WERI-Rb-1 (cell line): ENCODE measurements at regions not wholly inside any gene's neighbourhood (a gene's known extent, or its start where the extent isn't known, plus 50 kb on each side); places are given as distances from the start of the nearest gene placed in this dataset.
"Not testable (repeated sequence)": the region's sequence is repeated elsewhere in the genome, so short reads cannot be mapped to it uniquely, and the experiment has no call there.

Source experiments
- DNase-seq: peaks from one replicate; pipeline ENCODE4 v3.0.0-alpha.2; 2020
- H3K27ac ChIP-seq: fragments of 250-450 bp; sonication (Bioruptor Pico); 2 replicates; pipeline ENCODE4 v1.5.1; 2020; ENCODE audit warnings: mild to moderate bottlenecking, moderate library complexity
- H3K27me3 ChIP-seq: fragments of 250-450 bp; sonication (Bioruptor Pico); 2 replicates; pipeline ENCODE4 v1.5.1; 2021; ENCODE audit warnings: mild to moderate bottlenecking, low read depth, moderate library complexity; ENCODE audit not compliant: insufficient read depth, severe bottlenecking
- H3K36me3 ChIP-seq: fragments of 250-450 bp; sonication (Bioruptor Pico); 2 replicates; pipeline ENCODE4 v1.5.1; 2020; ENCODE audit warnings: mild to moderate bottlenecking, moderate library complexity
- H3K4me3 ChIP-seq: 2 replicates; pipeline ENCODE4 v1.5.1; 2011; ENCODE audit warnings: low read depth, mild to moderate bottlenecking, control low read depth, low read length
- H3K9me3 ChIP-seq: fragments of 250-450 bp; sonication (Bioruptor Pico); 2 replicates; pipeline ENCODE4 v1.5.1; 2021; ENCODE audit warnings: mild to moderate bottlenecking, moderate library complexity; ENCODE audit not compliant: severe bottlenecking
- TF ChIP-seq, protein P1 (sequence below): IDR thresholded peaks from 2 replicates; pipeline ENCODE4 v1.5.1; 2011; ENCODE audit warnings: low read depth, mild to moderate bottlenecking, control low read depth, inconsistent platforms, low read length

- Histone ChIP-seq H3K27me3 (no peaks in the 10 kb centered on the region), H3K27ac (no peak overlapping the region), H3K4me3 (no peak overlapping the region), H3K9me3 (no peaks in the 10 kb centered on the region), H3K36me3 (no peaks in the 10 kb centered on the region)
- TF ChIP-seq, protein P1, sequence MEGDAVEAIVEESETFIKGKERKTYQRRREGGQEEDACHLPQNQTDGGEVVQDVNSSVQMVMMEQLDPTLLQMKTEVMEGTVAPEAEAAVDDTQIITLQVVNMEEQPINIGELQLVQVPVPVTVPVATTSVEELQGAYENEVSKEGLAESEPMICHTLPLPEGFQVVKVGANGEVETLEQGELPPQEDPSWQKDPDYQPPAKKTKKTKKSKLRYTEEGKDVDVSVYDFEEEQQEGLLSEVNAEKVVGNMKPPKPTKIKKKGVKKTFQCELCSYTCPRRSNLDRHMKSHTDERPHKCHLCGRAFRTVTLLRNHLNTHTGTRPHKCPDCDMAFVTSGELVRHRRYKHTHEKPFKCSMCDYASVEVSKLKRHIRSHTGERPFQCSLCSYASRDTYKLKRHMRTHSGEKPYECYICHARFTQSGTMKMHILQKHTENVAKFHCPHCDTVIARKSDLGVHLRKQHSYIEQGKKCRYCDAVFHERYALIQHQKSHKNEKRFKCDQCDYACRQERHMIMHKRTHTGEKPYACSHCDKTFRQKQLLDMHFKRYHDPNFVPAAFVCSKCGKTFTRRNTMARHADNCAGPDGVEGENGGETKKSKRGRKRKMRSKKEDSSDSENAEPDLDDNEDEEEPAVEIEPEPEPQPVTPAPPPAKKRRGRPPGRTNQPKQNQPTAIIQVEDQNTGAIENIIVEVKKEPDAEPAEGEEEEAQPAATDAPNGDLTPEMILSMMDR: no peak
- DNase-seq: no peak
These were observed 1193.4 kb downstream of the DSC3 start for GRCh38 chr18:29849144-29849543.

GRCh38 chr18:29841631-29842030 is 1200.9 kb downstream of the DSC3 start:
- DNase-seq: no peak
- TF ChIP-seq, protein P1: no peak
- H3K27ac ChIP-seq: no peak overlapping the region

GRCh38 chr18:29840089-29840488 is 1202.5 kb downstream of the DSC3 start:
- Histone ChIP-seq H3K4me3 (no peak overlapping the region), H3K36me3 (no peaks in the 10 kb centered on the region), H3K27ac (no peak overlapping the region), H3K27me3 (no peaks in the 10 kb centered on the region), H3K9me3 (no peaks in the 10 kb centered on the region)
- no peak for DNase-seq
- TF ChIP-seq, protein P1: no peak

More at GRCh38 chr18:29841631-29842030, 1200.9 kb downstream of the DSC3 start:
- Histone ChIP-seq H3K4me3 (no peak overlapping the region), H3K9me3 (no peaks in the 10 kb centered on the region), H3K36me3 (no peaks in the 10 kb centered on the region), H3K27me3 (no peaks in the 10 kb centered on the region)

GRCh38 chr18:29838961-29839360 is 1203.6 kb downstream of the DSC3 start:
- not testable (repeated sequence) for H3K27me3 ChIP-seq, H3K27ac ChIP-seq, H3K36me3 ChIP-seq, H3K4me3 ChIP-seq, H3K9me3 ChIP-seq, DNase-seq

DNA sequence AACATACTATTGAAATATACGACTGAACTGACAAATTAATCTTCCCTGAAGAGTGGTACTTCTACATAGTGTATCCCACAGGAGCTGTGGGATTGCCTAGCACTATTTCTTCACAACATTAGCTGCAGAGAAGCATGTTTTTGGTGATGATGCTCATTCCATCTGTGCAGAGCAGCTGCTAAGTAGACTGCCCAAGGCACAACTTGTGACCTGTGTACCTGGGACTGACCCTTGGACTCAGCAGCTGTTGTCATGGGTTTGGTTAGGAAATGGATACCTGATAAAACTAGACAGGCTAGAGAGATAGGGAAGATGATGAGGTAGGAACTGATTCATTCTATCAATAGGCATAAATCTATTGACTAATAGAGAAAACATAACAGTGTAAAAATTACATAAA is 1204.0 kb downstream of the DSC3 start:
- TF ChIP-seq, protein P1: no peak
- H3K27ac ChIP-seq: no peak overlapping the region
- no peaks in the 10 kb centered on the region for H3K9me3 ChIP-seq
- no peaks in the 10 kb centered on the region for H3K27me3 ChIP-seq
- H3K4me3 ChIP-seq: no peak overlapping the region
- H3K36me3 ChIP-seq: no peaks in the 10 kb centered on the region
- no peak for DNase-seq

DNA sequence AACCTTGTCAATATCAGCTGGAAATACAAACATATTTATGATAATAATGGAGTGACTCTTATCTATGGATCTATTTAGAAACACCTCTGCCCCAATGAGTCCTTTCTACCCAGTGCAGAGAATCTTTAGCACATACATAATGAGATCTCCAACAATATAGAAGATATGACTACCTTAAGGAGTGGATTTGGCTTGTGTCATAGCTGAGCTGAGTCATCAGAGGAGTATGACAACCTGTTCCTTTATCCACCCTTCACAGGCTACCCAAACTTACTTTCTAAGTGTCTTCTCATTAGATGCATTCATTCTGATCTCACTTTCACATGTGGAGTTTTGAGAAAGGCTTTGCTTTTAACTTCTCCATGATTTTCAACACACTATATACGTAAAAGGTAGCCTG is 1218.9 kb downstream of the DSC3 start:
- DNase-seq: no peak
- Histone ChIP-seq H3K36me3 (no peaks in the 10 kb centered on the region), H3K4me3 (no peak overlapping the region), H3K27ac (no peak overlapping the region), H3K27me3 (no peaks in the 10 kb centered on the region), H3K9me3 (no peaks in the 10 kb centered on the region)
- TF ChIP-seq, protein P1: no peak
